ENCODE measurements at regions not wholly inside any gene's neighbourhood (a gene's known extent, or its start where the extent isn't known, plus 50 kb on each side); places are given as distances from the start of the nearest gene placed in this dataset.
"Not testable (repeated sequence)": the region's sequence is repeated elsewhere in the genome, so short reads cannot be mapped to it uniquely, and the experiment has no call there.

- not testable (repeated sequence) for DNase-seq
Observed at GRCh38 chr10:33956322-33956721, 621.9 kb upstream of the NRP1 start.

DNA sequence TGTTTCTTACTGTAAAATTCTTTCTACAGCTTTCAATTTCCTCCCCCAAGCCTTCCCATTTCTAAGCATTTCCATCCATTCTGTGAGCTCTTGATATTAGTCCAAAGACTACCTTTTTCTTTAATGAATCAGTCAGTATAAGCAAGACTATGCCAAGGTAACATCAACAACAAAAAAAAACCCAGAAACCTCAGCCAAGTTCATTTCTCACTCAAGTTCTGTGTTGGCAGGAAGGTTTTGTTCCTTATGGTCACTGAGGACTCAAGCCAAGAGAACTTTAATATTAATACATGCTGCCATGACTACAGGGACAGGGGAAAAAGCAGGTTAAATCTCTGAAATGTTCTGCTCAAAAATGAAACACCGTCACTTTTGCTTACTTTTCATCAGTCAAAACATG is 621.2 kb upstream of the NRP1 start:
- no peak for DNase-seq

DNA sequence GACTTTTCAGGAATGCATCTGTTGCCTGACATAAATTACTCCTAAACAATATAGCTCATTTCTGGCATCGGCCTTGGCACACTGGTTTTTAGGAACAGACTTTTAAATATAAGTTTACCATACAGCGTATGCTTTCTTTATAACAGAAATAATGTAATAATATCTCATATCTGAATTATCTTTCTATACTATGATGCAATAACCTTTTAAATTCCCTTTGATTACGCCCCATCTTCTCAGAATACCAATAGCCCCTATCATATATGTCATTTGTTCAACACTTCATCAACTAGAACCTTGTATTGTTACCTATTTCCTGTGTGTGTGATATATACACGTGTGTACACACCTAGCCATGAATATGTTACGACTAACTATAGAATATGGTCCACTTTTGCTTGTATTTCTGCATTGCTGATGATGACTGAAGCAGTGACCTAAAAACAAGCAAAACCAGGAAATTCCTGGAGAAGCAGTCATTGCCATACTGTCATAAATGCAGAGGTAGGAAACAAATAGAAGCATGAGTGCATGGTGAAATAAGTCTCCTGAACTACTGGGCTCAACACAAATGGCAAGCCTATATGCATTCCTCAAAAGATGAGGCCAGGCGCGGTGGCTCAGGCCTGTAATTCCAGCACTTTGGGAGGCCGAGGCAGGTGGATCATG is 618.4 kb upstream of the NRP1 start:
- no peak for DNase-seq

DNA sequence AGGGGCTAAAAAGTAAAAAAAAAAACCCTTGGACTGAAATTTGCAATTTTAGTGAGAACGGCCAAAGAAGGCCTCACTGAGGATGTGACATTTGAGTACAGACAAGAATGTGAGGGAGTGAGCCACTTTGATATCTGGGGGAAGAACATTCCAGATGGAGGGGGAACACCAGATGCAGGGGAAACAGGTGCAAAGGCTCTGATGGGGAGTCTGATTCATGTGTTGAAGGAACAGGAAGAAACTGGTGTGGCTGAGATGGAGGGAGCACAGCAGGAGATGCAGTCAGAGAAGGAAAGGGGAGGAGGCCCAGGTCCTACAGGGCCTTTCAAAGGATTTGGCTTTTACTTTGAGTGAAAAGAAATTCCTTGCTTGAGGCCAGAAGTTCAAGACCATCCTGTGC is 615.7 kb upstream of the NRP1 start:
- DNase-seq: no peak

DNA sequence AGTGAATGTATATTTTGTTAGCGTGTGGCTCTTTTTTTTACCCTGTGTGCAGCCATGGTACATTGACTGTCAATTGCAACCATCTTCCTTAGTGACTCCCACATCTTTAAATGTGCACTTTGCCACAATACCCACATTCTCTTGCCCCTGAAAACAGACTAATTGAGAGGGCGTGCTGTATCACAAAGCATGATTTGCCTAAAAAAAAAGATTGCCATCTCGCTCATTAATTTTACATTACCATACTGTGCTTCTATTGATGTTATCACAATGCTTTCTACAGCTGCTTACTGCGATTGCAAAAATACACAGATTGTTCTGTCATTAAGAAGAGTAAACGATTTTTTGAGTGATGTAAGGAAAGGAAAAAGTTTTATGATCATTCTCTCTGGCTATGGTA is 613.1 kb upstream of the NRP1 start:
- peak; percentile 3 to 21 for DNase-seq

GRCh38 chr10:33945051-33945450 is 610.6 kb upstream of the NRP1 start:
- no peak for DNase-seq

DNA sequence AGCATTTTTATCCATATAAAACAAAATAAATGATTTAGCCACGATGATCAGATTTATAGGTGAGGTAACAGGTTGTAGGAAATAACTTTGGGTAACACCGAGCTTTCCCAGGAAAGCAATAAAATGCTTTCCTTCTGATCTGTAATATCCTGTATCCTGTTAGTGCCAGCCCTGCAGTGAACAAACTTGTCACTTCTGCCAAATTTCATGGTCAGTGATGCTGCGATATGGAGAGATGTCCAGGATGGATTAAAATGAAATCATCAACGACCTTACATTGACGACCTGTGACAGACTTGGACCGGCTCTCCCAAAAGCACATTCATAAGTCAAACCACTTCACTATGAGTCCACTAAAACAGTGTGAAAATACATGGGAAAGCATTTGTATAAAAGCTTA is 608.0 kb upstream of the NRP1 start:
- DNase-seq: no peak

GRCh38 chr10:33939892-33940291 is 605.4 kb upstream of the NRP1 start:
- no peak for DNase-seq

DNA sequence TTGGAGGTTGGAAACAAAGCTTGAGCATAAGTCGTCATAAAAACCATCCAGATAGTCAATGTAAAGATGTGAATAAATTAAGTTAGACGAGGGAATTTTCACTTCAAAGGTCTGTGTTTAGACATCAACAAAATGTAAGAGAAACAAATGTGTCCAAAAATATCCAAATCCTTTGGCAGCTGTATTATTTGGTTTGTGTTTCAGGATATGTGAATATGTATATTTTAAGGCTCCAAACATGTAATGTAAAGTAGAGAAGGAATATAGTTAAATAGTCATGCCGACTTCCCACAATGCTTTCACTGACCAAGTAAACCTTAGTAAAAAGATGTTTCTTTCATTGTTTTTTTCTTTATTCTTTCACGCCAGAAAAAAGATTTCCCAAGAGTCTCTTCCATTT is 604.9 kb upstream of the NRP1 start:
- no peak for DNase-seq

DNA sequence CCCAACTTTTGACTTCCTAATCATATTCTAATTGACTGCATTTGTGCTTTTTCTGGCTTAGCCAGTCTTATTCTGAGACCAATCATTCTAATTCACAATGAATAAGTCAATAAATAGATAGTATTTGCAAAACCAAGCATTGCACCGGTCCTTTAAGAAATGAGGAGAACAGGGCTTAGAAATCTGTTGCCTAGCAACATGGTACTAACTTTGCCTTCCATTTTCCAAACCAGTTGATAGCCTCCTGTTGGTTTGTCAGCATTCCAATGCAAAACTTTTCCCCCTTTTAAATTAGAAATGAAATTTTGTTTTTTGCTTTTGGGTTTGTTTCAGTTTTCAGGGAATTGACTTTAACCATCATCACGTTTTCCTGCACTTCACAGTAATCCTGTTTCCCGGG is 603.5 kb upstream of the NRP1 start:
- no peak for DNase-seq

- DNase-seq: no peak
Observed at GRCh38 chr10:33937036-33937730, 602.7 kb upstream of the NRP1 start.

- no peak for DNase-seq
Observed at GRCh38 chr10:33935350-33935749, 600.9 kb upstream of the NRP1 start.

DNA sequence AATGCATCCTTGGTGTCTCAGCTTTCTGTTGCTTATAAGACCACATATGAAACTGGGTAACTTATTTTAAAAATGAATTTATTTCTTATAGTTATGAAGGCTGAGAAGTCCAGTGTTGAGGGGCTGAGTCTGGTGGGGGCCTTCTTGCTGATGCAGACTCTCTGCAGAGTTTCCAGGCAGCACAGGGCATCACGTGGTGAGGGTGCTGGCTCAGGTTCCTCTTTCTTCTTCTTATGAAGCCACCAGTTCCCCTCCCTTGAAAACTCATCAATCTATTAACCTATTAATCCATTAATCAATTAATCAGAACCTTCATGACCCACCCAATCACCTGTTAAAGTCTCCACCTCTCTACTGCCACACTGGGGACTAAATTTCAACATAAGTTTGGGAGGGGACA is 595.6 kb upstream of the NRP1 start:
- DNase-seq: no peak

- DNase-seq: no peak
Observed at GRCh38 chr10:33927347-33927746, 592.9 kb upstream of the NRP1 start.

DNA sequence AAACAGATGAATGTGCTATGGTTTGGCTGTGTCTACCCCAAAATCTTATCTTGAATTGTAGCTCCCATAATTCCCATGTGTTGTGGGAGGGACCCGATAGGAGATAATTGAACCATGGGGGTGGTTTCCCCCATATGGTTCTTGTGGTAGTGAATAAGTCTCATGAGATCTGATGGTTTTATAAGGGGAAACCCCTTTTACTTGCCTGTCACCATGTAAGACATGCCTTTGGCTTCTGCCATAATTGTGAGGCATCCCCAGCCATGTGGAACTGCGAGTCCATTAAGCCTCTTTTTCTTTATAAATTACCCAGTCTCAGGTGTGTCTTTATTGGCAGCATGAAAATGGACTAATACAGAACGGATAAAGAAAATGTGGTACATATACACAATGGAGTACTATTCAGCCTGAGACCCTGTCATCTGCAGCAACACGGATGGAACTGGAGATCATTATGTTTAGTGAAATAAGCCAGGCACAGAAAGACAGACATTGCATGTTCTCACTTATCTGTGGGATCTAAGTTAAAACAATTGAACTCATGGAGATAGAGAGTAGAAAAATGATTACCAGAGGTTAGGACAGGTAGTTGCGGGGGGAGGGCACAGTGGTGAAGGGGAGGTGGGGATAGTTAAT is 587.6 kb upstream of the NRP1 start:
- DNase-seq: no peak

DNA sequence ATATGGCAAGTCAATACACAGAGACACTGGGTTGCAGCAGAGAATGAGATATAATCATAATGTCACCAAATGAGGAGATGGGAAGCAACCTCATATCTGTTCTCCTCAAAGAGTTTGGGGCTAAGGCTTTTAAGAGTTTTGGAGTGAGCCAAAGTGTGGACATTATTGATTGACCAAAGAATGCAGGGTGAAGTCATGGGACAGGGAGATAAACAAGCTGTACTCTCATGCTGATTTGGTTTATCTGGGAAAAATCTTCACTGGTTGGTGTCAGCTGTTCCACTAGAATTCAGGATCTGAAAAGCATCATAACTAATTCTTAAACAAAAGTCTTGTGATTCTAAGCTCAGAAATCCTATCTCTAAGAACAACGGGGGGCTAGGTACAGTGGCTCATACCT is 585.9 kb upstream of the NRP1 start:
- no peak for DNase-seq

GRCh38 chr10:33919244-33919643 is 584.8 kb upstream of the NRP1 start:
- DNase-seq: no peak

DNA sequence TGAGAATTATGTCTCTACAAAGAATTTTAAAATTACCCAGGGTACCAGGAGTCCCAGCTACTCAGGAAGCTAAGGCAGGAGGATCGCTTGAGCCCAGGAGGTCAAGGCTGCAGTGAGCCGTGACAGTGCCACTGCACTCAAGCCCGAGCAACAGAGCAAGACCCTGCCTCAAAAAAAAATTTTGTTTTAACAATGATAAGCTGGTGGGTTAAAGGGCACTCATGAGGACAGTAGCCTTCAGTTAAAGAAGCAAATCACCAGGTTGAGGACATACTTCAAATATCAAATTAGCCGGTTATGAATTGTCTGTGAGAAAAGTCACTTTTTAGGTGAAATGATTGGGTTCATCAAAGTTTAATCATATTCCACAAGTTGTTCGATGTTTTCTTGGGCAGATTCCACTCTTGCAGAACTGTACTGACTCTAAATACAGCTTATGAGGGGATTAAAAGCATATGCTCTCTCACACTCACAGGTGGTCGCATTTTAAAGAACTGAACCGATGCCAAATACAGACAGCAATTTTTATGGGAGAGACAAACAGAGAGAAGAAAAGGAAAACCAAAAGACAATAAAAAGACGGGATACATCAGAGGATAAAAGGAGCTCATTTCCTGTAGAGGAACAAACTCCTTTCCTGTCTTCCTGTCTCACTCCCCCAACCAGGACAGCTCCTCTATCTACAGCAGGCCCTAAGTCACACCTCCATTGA is 582.8 kb upstream of the NRP1 start:
- DNase-seq: no peak

DNA sequence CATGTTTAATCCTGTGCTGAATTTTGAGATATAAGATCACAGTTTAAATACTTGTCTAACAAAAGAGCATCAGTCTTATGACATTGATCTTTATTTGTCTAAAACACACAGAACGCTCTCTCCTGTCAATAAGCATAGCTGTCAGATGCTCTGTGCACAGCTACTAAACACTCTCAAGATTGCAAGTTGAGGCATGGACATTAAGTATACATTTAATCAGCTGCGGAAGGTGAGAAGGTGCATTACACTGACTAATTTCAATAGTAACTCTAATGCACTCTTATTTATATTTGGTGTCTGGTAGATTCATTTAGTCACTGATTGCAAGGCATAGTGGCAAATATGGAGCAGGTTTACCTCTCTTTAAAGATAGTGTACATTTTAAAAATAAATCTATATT is 580.3 kb upstream of the NRP1 start:
- DNase-seq: no peak

DNA sequence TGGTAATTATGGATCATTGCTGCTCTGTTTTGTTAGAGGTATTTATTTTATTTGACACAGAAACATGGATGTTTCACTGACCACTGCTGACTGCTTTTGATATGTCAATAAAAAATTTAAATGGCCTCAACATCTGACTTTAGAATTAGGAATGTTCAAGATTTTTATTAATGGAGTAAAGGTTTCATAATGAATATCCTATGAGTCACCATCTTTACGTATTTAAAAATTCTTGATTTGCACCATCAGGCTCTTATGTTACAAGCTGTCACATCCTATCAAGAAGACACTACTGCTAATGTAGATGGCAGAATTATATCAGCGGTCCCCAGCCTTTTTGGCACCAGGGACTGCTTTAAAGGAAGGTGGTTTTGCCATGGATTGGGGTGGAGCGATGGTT is 578.7 kb upstream of the NRP1 start:
- DNase-seq: no peak

- DNase-seq: not testable (repeated sequence)
Observed at GRCh38 chr10:33909476-33909875, 575.0 kb upstream of the NRP1 start.

DNA sequence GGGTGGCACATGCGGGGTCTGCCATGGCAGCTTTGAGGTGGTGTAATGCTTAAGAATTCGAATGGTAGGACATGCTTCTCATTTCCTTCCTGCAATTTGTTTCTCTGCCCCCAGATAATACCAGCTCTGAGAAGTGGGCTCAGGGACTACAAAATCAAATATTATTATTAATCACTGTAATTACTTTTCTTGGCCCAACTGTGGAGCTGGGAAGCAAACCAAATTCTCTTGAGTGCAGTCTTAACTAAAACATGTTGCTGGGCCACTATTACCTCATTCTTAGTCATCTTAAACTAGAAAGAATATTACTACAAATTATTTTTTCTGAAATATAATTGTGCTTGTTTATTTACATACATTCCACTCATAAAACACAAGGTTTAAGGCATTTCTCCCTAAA is 566.7 kb upstream of the NRP1 start:
- peak in 1 of 2 donors; percentile 33 for DNase-seq

DNA sequence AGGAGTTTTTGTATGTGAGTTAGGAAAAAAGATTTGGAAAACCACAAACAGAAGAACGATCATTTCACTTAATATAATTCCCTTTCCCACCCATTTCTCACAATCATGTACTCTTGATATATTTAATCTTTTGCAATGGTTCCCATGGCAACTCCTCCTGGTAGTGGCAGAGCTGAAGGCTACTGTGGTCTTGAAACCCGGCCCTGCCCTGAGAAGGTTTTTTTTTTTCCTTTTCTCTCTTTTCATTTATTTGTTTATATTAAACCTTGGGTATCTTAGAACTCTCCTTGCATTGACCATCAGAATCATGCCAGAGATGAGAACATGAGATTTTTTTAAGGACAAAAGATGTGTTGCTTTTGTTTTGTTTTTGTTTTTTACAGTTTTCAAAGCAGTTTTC is 566.1 kb upstream of the NRP1 start:
- peak; percentile 60 to 65 for DNase-seq
